GM18858 (cell line): ENCODE measurements at regions not wholly inside any gene's neighbourhood (a gene's known extent, or its start where the extent isn't known, plus 50 kb on each side); places are given as distances from the start of the nearest gene placed in this dataset.

ENCODE experiments used
- ATAC-seq: cut with Tn5 transposase; IDR thresholded peaks from one replicate; pipeline ENCODE4 v1.9.1; 2021; ENCODE audit not compliant: unreplicated experiment

GRCh38 chr3:168858327-168858726, 762.6 kb upstream of the GOLIM4 start:
- no peak for ATAC-seq

DNA sequence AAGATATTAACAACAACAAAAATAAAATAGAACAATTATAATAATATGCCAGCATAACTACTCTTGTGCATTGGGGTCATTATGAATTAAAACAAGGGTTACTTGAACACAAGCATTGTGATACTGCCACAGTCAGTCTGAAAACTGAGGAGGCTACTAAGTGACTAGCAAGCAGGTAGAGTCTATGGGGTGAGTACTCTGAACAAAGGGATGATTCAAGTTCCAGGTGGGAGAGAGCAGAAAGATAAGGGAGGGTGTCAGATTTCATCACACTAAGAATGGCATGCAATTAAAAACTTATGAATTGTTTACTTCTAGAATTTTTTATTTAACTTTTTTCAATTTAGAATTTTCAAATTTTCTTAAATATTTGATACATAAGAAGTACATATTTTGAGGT, 754.4 kb upstream of the GOLIM4 start:
- ATAC-seq, result no peak

DNA sequence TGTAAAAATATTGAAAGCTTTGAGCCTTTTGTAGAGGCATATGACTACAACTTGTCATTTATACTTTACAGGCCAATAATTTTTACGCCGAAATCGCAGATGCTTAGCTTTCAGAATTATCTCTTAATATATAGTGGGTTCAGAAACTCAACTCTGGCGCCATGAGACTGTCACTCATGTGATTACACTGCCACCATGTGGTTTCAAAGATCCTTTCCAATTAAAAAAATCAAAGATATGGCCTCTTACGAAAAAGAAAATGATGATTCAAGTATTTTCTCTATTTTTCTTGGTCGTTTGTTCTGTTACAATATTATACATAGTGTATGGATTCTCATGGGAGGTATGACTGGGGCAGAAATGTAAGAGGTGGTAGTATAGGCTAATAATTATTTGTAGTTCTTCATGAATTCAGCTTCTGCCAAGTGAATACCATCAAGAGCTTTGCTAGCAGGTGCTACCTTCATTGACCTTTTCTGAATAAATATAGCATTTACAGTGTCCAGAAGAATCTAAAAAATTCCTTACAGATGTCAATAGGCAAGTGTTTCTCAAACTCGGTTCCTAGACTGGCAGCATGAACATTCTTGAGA, 751.7 kb upstream of the GOLIM4 start:
- peak; percentile 66 for ATAC-seq

GRCh38 chr3:168844894-168845482, 749.3 kb upstream of the GOLIM4 start:
- no peak for ATAC-seq

- no peak for ATAC-seq
Observed at GRCh38 chr3:168844472-168844871, 748.7 kb upstream of the GOLIM4 start.

DNA sequence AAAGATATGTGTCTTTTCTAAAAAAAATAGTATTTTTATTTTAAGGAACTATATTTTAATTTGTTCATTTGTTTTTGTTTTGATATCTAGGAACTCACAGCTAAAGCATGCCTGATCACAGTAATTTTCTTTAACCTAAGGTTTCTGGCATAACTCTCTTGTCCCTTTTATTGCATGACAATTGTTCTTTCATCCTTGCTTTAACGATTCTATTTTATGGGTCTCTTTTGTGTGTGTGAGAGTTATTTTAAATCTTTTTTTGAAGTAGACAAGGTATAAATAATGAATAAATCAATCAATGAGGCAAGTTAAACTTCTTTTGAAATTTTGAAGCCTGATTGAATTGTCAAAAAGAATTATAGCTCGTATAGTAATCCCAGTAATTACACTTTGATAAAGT, 747.8 kb upstream of the GOLIM4 start:
- ATAC-seq, result no peak

- ATAC-seq, result no peak
Observed at GRCh38 chr3:168839653-168840052, 743.9 kb upstream of the GOLIM4 start.

DNA sequence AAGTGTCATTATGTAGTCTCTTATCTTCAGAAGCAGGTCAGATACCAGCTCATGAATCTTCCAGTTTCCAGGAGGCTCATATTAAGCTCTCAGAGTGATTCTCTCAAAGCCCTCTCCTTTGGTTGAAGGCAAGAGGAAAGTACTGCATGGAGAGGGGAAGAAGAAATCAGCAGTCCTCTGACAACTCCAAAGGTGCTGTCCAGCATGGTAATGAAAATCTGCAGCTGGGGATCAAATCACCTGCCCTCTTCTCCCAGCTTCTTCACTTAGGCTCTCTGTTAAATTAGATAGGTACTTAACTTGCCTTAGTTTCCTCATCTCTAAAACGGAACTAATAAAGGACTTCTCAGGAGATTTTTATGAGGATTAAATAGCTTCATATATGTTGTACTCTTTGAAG, 738.8 kb upstream of the GOLIM4 start:
- ATAC-seq, result no peak

DNA sequence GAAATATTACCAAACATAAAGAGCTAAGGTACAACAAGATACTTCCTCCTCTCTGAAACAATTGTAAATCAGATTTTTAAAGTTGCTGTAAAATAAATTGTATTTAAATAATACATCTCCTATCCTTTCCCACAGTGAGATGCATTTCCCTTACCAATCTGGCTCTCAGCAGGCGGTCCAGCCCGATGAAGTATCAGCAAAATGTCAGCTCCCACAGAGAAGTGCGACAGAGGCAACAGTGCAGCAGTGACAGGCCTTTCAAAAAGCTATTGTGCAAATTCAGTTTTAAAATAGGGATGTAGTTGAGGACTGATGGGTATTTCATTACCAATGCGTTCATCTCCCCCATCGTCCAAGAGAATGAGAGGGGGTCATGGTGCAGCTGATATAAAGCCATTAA, 733.2 kb upstream of the GOLIM4 start:
- ATAC-seq, result no peak

DNA sequence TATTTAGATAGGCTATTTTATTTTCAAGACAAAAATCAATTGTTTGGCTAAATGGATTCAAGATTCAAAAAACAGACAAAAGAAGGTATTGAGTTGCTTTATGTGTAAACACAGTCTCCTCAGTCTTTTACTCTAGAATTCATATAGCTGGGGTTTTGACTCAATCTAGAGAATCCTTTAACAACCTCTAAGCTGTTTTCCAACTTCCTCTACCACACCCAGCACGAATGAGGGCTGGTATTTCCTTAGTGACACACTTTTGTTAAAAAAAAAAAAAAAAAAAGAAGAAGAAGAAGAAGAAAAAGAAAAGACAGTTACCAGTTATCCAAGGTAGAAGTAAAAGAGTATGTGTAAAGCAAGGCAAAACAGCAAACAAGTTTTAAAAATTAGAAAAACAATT, 732.8 kb upstream of the GOLIM4 start:
- ATAC-seq, result no peak

DNA sequence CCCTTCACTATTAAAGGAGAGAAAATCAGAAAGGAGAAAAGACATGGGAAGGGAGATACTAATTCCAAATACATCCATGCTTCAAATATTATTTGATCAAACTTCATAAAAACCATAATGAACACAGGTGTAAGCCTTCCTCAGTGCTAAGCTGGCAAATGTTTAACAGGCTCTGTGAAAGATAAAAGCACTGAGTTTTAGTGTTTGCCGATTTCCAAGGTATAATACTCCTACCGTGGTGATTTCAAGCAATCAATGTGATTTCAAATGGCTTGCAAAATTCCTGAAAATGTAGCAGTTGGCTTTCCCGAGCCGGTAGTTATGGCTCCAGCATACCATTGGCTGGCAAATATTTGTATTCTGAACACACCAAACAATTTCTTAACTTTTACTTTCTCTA, 732.3 kb upstream of the GOLIM4 start:
- ATAC-seq, result no peak

GRCh38 chr3:168824107-168824506, 728.4 kb upstream of the GOLIM4 start:
- ATAC-seq, result no peak

GRCh38 chr3:168823466-168823865, 727.7 kb upstream of the GOLIM4 start:
- no peak for ATAC-seq

DNA sequence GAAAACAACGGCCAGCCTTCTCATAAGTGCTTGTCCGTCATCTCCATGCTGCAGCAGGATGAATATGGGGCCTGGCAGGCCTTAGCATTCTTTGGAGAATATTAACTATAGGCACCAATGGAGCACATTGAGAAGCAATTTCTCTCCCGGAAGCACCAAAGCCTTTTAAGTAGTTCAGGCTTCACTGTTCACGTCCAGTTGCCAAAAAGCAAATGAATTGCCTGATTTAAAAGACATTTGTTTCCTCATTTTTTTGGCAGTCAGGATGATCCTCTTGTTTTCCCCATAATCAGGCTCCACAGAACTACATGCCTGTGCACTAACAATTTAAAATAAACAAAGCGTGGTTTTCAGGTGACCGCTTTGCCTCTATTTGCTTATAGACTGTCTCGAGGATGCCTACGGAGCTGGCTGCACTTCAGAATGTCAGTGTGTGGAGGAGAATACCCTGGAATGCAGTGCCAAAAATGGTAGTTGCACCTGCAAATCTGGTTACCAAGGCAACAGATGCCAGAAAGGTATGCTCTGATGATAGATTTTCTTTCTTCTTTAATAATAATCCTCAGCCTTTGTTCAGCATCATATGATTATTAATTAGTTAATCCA, 725.2 kb upstream of the GOLIM4 start:
- ATAC-seq, result no peak

- ATAC-seq, result no peak
Observed at GRCh38 chr3:168817177-168817576, 721.5 kb upstream of the GOLIM4 start.

DNA sequence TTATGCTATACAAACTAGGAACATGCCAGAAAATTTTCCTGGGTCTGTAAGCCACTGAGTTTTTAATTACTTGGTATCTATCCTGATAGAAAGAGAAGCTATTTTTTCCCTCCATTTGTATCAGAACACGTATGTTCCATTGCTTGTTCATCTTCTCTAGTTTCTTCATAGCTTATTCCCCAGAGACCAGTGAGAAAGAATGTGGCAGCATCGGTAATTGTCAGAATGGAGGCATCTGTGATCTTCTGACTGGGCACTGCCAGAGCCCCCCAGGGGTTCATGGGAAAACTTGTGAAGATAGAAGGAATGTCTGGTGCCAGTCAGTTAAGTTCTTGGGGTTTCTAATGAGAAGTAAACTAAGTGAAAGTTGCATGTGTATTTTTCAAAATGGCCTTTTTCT, 720.2 kb upstream of the GOLIM4 start:
- ATAC-seq, result no peak

GRCh38 chr3:168813225-168813802, 717.6 kb upstream of the GOLIM4 start:
- no peak for ATAC-seq

DNA sequence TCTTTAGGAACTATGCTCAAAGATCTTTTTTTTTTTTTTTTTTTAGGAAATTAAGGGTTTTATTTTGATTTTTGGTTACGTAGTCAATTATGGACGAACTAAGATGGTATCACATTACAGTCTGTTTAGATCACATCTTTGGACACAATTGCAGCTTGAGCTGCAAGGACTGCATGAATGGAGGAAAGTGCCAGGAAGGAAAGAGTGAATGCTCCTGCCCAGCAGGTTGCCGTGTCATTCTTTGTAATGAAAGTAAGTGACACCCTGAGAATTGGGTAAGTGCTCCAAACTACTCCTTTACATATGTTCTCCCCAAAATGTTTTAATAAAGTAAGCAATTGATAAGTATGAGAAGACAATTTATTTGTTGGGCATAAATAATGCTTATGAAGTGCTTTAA, 716.5 kb upstream of the GOLIM4 start:
- ATAC-seq, result no peak

DNA sequence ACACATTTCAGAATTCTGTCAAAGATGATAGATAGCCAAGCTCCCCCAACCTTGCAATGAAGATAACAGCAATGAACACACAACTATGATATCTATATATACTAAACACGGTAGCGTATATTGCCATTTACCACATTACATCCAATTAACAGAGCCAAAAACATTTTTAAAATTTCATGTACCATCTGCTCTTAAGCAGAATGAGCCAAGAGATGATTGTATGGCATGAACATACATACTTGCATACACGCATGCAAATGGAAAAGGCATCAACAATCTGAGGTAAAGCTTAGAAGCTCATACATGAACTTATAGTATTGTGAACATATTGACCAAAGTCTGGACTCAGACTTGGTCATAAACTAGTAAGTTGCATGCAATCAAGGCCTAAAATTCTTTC, 712.9 kb upstream of the GOLIM4 start:
- ATAC-seq, result no peak

- ATAC-seq, result no peak
Observed at GRCh38 chr3:168807448-168807847, 711.7 kb upstream of the GOLIM4 start.

DNA sequence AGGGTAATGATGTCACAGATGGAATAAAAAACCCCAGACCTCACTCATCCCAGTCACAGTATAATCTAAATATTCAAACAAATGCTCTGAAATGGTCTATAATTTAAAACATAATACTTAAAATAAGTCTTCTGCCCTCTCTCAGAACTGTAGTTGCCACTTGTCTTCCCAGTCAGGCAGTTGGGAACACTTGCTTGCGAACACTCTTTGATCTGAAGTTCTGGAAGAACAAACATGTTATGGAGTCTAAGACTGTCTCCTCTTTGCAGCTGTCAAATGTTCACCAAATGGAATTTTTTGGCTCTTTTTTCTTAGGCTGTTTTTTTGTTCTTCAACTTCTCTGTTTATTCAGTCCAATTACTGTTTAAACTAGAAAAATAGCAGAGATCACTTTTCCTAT, 711.1 kb upstream of the GOLIM4 start:
- no peak for ATAC-seq

DNA sequence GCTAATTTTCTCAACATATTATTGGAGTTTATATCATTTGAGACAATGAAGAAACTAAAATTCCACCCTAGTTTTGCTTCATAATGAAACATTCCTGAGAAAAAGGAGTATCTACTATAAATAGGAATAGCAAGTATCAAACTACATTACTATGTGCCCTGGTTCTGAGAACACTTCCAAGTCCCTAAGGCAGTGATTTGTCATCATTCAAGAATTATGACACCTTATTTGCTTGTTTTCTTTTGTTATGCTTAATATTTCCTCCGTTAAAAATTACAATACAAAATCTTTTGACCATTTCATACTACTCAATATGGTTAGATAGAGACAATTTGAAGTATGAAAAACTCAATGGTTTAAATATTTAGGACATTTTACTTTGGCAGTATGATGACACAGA, 707.8 kb upstream of the GOLIM4 start:
- no peak for ATAC-seq

- no peak for ATAC-seq
Observed at GRCh38 chr3:168802766-168803165, 707.0 kb upstream of the GOLIM4 start.
